ENCODE measurements at regions not wholly inside any gene's neighbourhood (a gene's known extent, or its start where the extent isn't known, plus 50 kb on each side); places are given as distances from the start of the nearest gene placed in this dataset.

GRCh38 chr5:68467794-68468193 lies 252.2 kb downstream of the PIK3R1 start:
- H3K9me3 ChIP-seq (ENCODE audit: control insufficient read depth in 3 of 3, low read length in 3 of 3) = no peaks in the 10 kb centered on the region
- H3K9ac ChIP-seq (ENCODE audit: low read depth in 1 of 3, low read length in 3 of 3) = no peak overlapping the region
- H3K27me3 ChIP-seq (ENCODE audit: control insufficient read depth in 3 of 3, insufficient read depth in 3 of 3, low read length in 3 of 3) = no peaks in the 10 kb centered on the region
- H3K4me1 ChIP-seq (ENCODE audit: control insufficient read depth in 3 of 3, insufficient read depth in 3 of 3, low read length in 3 of 3) = no peaks in the 10 kb centered on the region
- no peak overlapping the region for H3K4me3 ChIP-seq (ENCODE audit: low read length in 3 of 3)
- H3K27ac ChIP-seq (ENCODE audit: low read depth, low read length) = no peak overlapping the region
- H3K36me3 ChIP-seq (ENCODE audit: control insufficient read depth in 3 of 3, insufficient read depth in 3 of 3, low read length in 3 of 3) = no peaks in the 10 kb centered on the region

GRCh38 chr5:68468322-68468721 lies 252.8 kb downstream of the PIK3R1 start:
- Histone ChIP-seq H3K27me3 (ENCODE audit: control insufficient read depth in 3 of 3, insufficient read depth in 3 of 3, low read length in 3 of 3) (no peaks in the 10 kb centered on the region), H3K4me1 (ENCODE audit: control insufficient read depth in 3 of 3, insufficient read depth in 3 of 3, low read length in 3 of 3) (no peaks in the 10 kb centered on the region), H3K4me3 (ENCODE audit: low read length in 3 of 3) (no peak overlapping the region), H3K27ac (ENCODE audit: low read depth, low read length) (no peak overlapping the region), H3K9ac (ENCODE audit: low read depth in 1 of 3, low read length in 3 of 3) (no peak overlapping the region), H3K9me3 (ENCODE audit: control insufficient read depth in 3 of 3, low read length in 3 of 3) (no peaks in the 10 kb centered on the region), H3K36me3 (ENCODE audit: control insufficient read depth in 3 of 3, insufficient read depth in 3 of 3, low read length in 3 of 3) (no peaks in the 10 kb centered on the region)

GRCh38 chr5:68475476-68475983 lies 260.0 kb downstream of the PIK3R1 start:
- no peaks in the 10 kb centered on the region for H3K9me3 ChIP-seq (ENCODE audit: control insufficient read depth in 3 of 3, low read length in 3 of 3)
- no peaks in the 10 kb centered on the region for H3K27me3 ChIP-seq (ENCODE audit: control insufficient read depth in 3 of 3, insufficient read depth in 3 of 3, low read length in 3 of 3)
- H3K36me3 ChIP-seq (ENCODE audit: control insufficient read depth in 3 of 3, insufficient read depth in 3 of 3, low read length in 3 of 3) = no peaks in the 10 kb centered on the region
- no peak overlapping the region for H3K27ac ChIP-seq (ENCODE audit: low read depth, low read length)
- no peak overlapping the region for H3K4me3 ChIP-seq (ENCODE audit: low read length in 3 of 3)
- H3K4me1 ChIP-seq (ENCODE audit: control insufficient read depth in 3 of 3, insufficient read depth in 3 of 3, low read length in 3 of 3) = peaks cover 0 to 13% (median 11%) of the 10 kb centered on the region in 3 donors
- no peak overlapping the region for H3K9ac ChIP-seq (ENCODE audit: low read depth in 1 of 3, low read length in 3 of 3)

GRCh38 chr5:68476854-68477253 lies 261.3 kb downstream of the PIK3R1 start:
- Histone ChIP-seq H3K4me1 (ENCODE audit: control insufficient read depth in 3 of 3, insufficient read depth in 3 of 3, low read length in 3 of 3) (peaks cover 0 to 13% (median 11%) of the 10 kb centered on the region in 3 donors), H3K4me3 (ENCODE audit: low read length in 3 of 3) (no peak overlapping the region), H3K9me3 (ENCODE audit: control insufficient read depth in 3 of 3, low read length in 3 of 3) (no peaks in the 10 kb centered on the region), H3K9ac (ENCODE audit: low read depth in 1 of 3, low read length in 3 of 3) (no peak overlapping the region), H3K27me3 (ENCODE audit: control insufficient read depth in 3 of 3, insufficient read depth in 3 of 3, low read length in 3 of 3) (no peaks in the 10 kb centered on the region), H3K27ac (ENCODE audit: low read depth, low read length) (no peak overlapping the region), H3K36me3 (ENCODE audit: control insufficient read depth in 3 of 3, insufficient read depth in 3 of 3, low read length in 3 of 3) (no peaks in the 10 kb centered on the region)

GRCh38 chr5:68478301-68479095 lies 262.9 kb downstream of the PIK3R1 start:
- Histone ChIP-seq H3K36me3 (ENCODE audit: control insufficient read depth in 3 of 3, insufficient read depth in 3 of 3, low read length in 3 of 3) (no peaks in the 10 kb centered on the region), H3K9me3 (ENCODE audit: control insufficient read depth in 3 of 3, low read length in 3 of 3) (no peaks in the 10 kb centered on the region), H3K27ac (ENCODE audit: low read depth, low read length) (peak overlapping the region; percentile 1), H3K4me3 (ENCODE audit: low read length in 3 of 3) (no peak overlapping the region), H3K9ac (ENCODE audit: low read depth in 1 of 3, low read length in 3 of 3) (no peak overlapping the region), H3K4me1 (ENCODE audit: control insufficient read depth in 3 of 3, insufficient read depth in 3 of 3, low read length in 3 of 3) (peaks cover 0 to 13% (median 11%) of the 10 kb centered on the region in 3 donors), H3K27me3 (ENCODE audit: control insufficient read depth in 3 of 3, insufficient read depth in 3 of 3, low read length in 3 of 3) (no peaks in the 10 kb centered on the region)

DNA sequence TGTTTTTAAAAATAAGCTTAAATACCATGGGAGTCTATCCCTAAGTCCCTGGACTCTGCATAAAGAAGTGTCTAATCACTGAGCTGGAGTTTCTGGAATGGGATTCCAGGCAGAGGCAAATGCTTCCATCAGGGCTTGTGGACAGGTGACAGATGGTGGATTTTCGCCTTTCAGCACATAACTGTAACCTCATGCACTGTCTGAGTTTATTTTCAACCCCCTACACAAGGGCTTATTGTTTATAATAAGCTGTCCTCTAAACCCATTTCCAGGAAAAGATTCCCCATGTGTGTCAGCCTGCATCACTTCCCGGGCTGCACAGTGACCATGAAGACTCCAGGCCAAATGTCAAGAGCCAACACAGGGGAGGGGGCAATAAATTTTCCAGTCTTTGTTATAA lies 264.0 kb downstream of the PIK3R1 start:
- Histone ChIP-seq H3K27me3 (ENCODE audit: control insufficient read depth in 3 of 3, insufficient read depth in 3 of 3, low read length in 3 of 3) (no peaks in the 10 kb centered on the region), H3K4me3 (ENCODE audit: low read length in 3 of 3) (no peak overlapping the region), H3K27ac (ENCODE audit: low read depth, low read length) (no peak overlapping the region), H3K4me1 (ENCODE audit: control insufficient read depth in 3 of 3, insufficient read depth in 3 of 3, low read length in 3 of 3) (peaks cover 0 to 13% (median 11%) of the 10 kb centered on the region in 3 donors), H3K9ac (ENCODE audit: low read depth in 1 of 3, low read length in 3 of 3) (no peak overlapping the region), H3K36me3 (ENCODE audit: control insufficient read depth in 3 of 3, insufficient read depth in 3 of 3, low read length in 3 of 3) (no peaks in the 10 kb centered on the region), H3K9me3 (ENCODE audit: control insufficient read depth in 3 of 3, low read length in 3 of 3) (no peaks in the 10 kb centered on the region)

DNA sequence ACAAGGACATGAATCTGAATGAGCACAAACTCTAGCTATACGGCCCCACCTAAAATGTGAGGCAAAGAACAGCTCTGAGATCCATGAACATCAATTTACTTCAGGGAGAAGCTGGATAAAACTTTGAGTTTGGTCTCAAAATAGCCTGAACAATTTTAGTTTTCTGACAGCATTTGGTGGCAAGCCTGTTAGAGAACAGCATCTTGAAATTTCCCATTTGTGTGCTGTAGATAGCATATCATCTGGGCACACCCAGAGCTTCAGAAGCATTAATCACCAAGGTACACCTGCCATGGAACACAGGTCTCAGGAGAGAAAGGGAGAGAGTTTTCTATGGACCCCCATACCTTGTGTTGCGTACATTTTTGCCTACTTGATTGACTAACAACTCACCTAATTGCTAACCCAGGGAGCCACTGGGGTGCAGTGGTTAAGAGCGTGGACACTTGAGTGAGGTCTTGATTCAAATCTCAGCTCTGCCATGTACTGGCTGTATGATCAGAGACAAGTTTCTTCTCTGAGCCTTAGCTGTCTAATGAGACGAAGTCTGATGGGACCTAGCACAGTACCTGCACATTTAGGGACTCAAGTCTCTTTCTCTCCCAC lies 264.9 kb downstream of the PIK3R1 start:
- Histone ChIP-seq H3K4me1 (ENCODE audit: control insufficient read depth in 3 of 3, insufficient read depth in 3 of 3, low read length in 3 of 3) (peaks cover 0 to 13% (median 11%) of the 10 kb centered on the region in 3 donors), H3K4me3 (ENCODE audit: low read length in 3 of 3) (no peak overlapping the region), H3K27ac (ENCODE audit: low read depth, low read length) (no peak overlapping the region), H3K36me3 (ENCODE audit: control insufficient read depth in 3 of 3, insufficient read depth in 3 of 3, low read length in 3 of 3) (no peaks in the 10 kb centered on the region), H3K9ac (ENCODE audit: low read depth in 1 of 3, low read length in 3 of 3) (no peak overlapping the region), H3K9me3 (ENCODE audit: control insufficient read depth in 3 of 3, low read length in 3 of 3) (no peaks in the 10 kb centered on the region), H3K27me3 (ENCODE audit: control insufficient read depth in 3 of 3, insufficient read depth in 3 of 3, low read length in 3 of 3) (no peaks in the 10 kb centered on the region)

DNA sequence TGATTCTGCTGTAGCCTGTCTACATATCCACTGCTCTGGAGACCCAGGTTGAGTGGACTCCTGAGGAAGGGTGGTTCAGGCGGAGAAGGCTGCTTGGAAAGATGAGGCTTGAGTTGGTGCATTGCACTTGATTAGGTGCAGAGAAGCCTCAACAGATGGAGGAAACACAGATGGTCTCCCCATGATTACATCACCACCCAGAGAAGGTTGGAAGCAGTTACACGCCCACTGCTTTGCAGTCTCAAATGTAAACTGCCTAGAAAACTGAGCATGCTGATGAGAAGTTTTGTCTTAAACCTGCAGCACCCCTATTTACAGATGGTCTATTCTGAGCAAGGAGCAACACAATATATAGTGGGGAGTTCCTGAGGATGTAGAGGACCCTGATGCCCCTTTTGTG lies 266.6 kb downstream of the PIK3R1 start:
- Histone ChIP-seq H3K4me1 (ENCODE audit: control insufficient read depth in 3 of 3, insufficient read depth in 3 of 3, low read length in 3 of 3) (peaks cover 0 to 11% (median 5%) of the 10 kb centered on the region in 3 donors), H3K9me3 (ENCODE audit: control insufficient read depth in 3 of 3, low read length in 3 of 3) (peaks cover 0 to 2% (median 0%) of the 10 kb centered on the region in 3 donors), H3K27ac (ENCODE audit: low read depth, low read length) (no peak overlapping the region), H3K36me3 (ENCODE audit: control insufficient read depth in 3 of 3, insufficient read depth in 3 of 3, low read length in 3 of 3) (no peaks in the 10 kb centered on the region), H3K27me3 (ENCODE audit: control insufficient read depth in 3 of 3, insufficient read depth in 3 of 3, low read length in 3 of 3) (no peaks in the 10 kb centered on the region), H3K4me3 (ENCODE audit: low read length in 3 of 3) (no peak overlapping the region), H3K9ac (ENCODE audit: low read depth in 1 of 3, low read length in 3 of 3) (no peak overlapping the region)

DNA sequence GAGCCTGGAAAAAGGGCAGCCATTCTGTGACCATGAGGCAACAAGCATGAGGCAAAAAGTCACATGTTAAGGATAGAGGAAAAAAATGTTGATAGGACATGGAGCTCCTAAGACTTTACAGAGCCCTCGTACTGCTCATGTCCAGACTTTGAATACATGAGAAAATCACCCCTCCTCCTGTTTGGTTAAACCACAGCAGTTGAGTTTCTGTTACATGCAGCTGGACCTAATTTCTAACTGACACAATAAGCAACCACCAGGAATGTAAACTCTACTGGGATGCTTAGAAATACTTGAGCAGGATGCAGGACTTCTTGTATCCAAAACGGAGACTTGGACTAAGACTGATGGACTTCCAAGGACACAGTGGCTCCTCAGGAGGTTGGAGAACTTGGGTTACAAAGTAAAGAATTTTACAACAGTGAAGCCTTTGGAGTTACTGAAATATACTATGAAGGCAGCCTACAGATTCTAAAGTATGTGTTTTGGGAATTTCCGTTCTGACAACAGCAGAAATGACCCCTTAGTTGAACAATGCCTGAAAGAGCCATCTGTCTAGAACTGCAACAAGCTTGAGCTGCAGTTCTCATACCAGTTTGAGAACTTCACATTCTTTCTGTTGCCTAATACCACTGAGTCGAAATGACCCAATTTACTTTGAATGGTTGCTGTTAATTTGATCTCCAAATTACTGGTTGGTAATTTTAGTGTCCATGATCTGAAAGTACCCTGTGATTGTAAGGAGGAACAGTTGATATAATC lies 268.9 kb downstream of the PIK3R1 start:
- Histone ChIP-seq H3K36me3 (ENCODE audit: control insufficient read depth in 3 of 3, insufficient read depth in 3 of 3, low read length in 3 of 3) (no peaks in the 10 kb centered on the region), H3K27me3 (ENCODE audit: control insufficient read depth in 3 of 3, insufficient read depth in 3 of 3, low read length in 3 of 3) (no peaks in the 10 kb centered on the region), H3K9me3 (ENCODE audit: control insufficient read depth in 3 of 3, low read length in 3 of 3) (peaks cover 0 to 10% (median 0%) of the 10 kb centered on the region in 3 donors), H3K4me1 (ENCODE audit: control insufficient read depth in 3 of 3, insufficient read depth in 3 of 3, low read length in 3 of 3) (peaks cover 0 to 2% (median 0%) of the 10 kb centered on the region in 3 donors), H3K4me3 (ENCODE audit: low read length in 3 of 3) (no peak overlapping the region), H3K9ac (ENCODE audit: low read depth in 1 of 3, low read length in 3 of 3) (no peak overlapping the region), H3K27ac (ENCODE audit: low read depth, low read length) (no peak overlapping the region)

All from skeletal muscle tissue (tissue), 3 donors.